ENCODE measurements at regions not wholly inside any gene's neighbourhood (a gene's known extent, or its start where the extent isn't known, plus 50 kb on each side); places are given as distances from the start of the nearest gene placed in this dataset.

DNA sequence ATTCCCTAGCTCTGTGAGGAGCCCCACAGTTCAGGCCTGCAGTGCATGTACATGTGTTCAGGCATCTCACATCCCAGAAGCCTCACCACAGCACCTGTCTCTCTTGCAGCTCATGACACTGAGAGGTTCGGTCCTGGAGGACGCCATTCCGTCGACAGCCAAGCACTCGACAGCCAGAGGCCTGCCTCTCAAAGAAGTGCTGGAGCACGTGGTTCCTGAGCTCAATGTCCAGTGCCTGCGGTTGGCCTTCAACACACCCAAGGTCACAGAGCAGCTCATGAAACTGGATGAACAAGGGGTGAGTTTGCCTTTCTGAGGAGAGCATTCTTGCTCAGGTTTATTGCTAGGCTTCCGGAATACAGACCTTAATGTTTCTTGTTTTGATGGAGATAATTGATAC is 308.3 kb upstream of the RGS6 start:
- TF ChIP-seq, protein P1, sequence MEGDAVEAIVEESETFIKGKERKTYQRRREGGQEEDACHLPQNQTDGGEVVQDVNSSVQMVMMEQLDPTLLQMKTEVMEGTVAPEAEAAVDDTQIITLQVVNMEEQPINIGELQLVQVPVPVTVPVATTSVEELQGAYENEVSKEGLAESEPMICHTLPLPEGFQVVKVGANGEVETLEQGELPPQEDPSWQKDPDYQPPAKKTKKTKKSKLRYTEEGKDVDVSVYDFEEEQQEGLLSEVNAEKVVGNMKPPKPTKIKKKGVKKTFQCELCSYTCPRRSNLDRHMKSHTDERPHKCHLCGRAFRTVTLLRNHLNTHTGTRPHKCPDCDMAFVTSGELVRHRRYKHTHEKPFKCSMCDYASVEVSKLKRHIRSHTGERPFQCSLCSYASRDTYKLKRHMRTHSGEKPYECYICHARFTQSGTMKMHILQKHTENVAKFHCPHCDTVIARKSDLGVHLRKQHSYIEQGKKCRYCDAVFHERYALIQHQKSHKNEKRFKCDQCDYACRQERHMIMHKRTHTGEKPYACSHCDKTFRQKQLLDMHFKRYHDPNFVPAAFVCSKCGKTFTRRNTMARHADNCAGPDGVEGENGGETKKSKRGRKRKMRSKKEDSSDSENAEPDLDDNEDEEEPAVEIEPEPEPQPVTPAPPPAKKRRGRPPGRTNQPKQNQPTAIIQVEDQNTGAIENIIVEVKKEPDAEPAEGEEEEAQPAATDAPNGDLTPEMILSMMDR (IDR thresholded peaks at IDR 0.05; ENCODE audit: borderline replicate concordance, extremely low read depth, low read length, poor library complexity, severe bottlenecking) = no peak
- no peak for TF ChIP-seq EZH2 (IDR thresholded peaks at IDR 0.05; ENCODE audit: borderline replicate concordance, low read depth, low read length, severe bottlenecking)

All from DND-41 (cell line).